SU-DHL-6 (cell line): ENCODE measurements at regions not wholly inside any gene's neighbourhood (a gene's known extent, or its start where the extent isn't known, plus 50 kb on each side); places are given as distances from the start of the nearest gene placed in this dataset.

Source experiments
- H2AFZ ChIP-seq: fragments of 200-600 bp; sonication (generic); 2 replicates; pipeline ENCODE4 v1.6.1; 2014; ENCODE audit warnings: low read depth, mild to moderate bottlenecking, moderate library complexity, mixed read lengths, antibody characterized with exemption, low read length; ENCODE audit not compliant: severe bottlenecking
- H3F3A ChIP-seq: fragments of 200-600 bp; shearing (Covaris generic); 2 replicates; pipeline ENCODE4 v1.6.0; 2016; ENCODE audit warnings: antibody characterized with exemption, mild to moderate bottlenecking; ENCODE audit not compliant: insufficient read depth
- H3K27ac ChIP-seq: fragments of 200-600 bp; sonication (generic); 2 replicates; pipeline ENCODE4 v1.5.1; 2016; ENCODE audit warnings: low read depth, mild to moderate bottlenecking, low read length, moderate library complexity, mixed read lengths
- H3K27me3 ChIP-seq: fragments of 200-600 bp; sonication (generic), shearing (Covaris generic); 2 replicates; pipeline ENCODE4 v1.6.0; 2014; ENCODE audit warnings: mild to moderate bottlenecking, low read length
- H3K36me3 ChIP-seq: fragments of 200-600 bp; sonication (generic); 2 replicates; pipeline ENCODE4 v1.6.1; 2014; ENCODE audit warnings: mild to moderate bottlenecking, low read length, mixed read lengths
- H3K4me2 ChIP-seq: fragments of 300-600, 200-600 bp; shearing (Covaris generic), sonication (generic); 2 replicates; pipeline ENCODE4 v1.6.0; 2014; ENCODE audit warnings: low read length, low read depth, mild to moderate bottlenecking; ENCODE audit not compliant: poor library complexity, severe bottlenecking
- H3K4me3 ChIP-seq: fragments of 200-600 bp; sonication (generic); 2 replicates; pipeline ENCODE4 v1.5.1; 2014; ENCODE audit warnings: antibody characterized with exemption, low read length, mild to moderate bottlenecking, mixed read lengths; ENCODE audit not compliant: insufficient read depth, poor library complexity, severe bottlenecking
- H3K79me2 ChIP-seq: fragments of 200-600 bp; sonication (generic); 2 replicates; pipeline ENCODE4 v1.6.1; 2014; ENCODE audit warnings: mild to moderate bottlenecking, low read length, moderate library complexity; ENCODE audit not compliant: insufficient read depth
- H3K9ac ChIP-seq: fragments of 200-600 bp; sonication (generic); 2 replicates; pipeline ENCODE4 v1.7.0; 2014; ENCODE audit warnings: mild to moderate bottlenecking, low read length
- H3K9me2 ChIP-seq: fragments of 200-600 bp; sonication (generic); replicated peaks from 2 replicates; pipeline ENCODE4 v1.6.1; 2014; ENCODE audit warnings: low read length; ENCODE audit not compliant: insufficient read depth
- H3K9me3 ChIP-seq: fragments of 200-600 bp; sonication (generic); 2 replicates; pipeline ENCODE4 v1.6.1; 2014; ENCODE audit warnings: low read length, mixed read lengths; ENCODE audit not compliant: insufficient read depth
- H4K20me1 ChIP-seq: fragments of 200-600 bp; sonication (generic); 2 replicates; pipeline ENCODE4 v1.6.1; 2014; ENCODE audit warnings: low read depth, mild to moderate bottlenecking, antibody characterized with exemption, low read length, moderate library complexity, mixed read lengths
- CTCF ChIP-seq: fragments of 200-600 bp; sonication (generic); IDR thresholded peaks from one replicate; pipeline ENCODE4 v1.5.1; 2017; ENCODE audit warnings: antibody characterized with exemption, mild to moderate bottlenecking, low read length, moderate library complexity; ENCODE audit not compliant: insufficient read depth, poor library complexity, severe bottlenecking
- EZH2phosphoT487 ChIP-seq: fragments of 200-600 bp; sonication (generic), shearing (Covaris generic); conservative IDR thresholded peaks from 2 replicates; pipeline ENCODE4 v1.6.1; 2018; ENCODE audit warnings: mild to moderate bottlenecking, antibody characterized with exemption, low read length, moderate library complexity, mixed read lengths

GRCh38 chr4:32525420-32525819, 1805.3 kb downstream of the PCDH7 start:
- TF ChIP-seq CTCF = no peak
- no peak for TF ChIP-seq EZH2phosphoT487
- H3K36me3 ChIP-seq = no peaks in the 10 kb centered on the region
- no peaks in the 10 kb centered on the region for H3F3A ChIP-seq
- H3K4me2 ChIP-seq = no peak overlapping the region
- no peak overlapping the region for H3K9ac ChIP-seq
- H2AFZ ChIP-seq = peak overlapping the region; percentile 27
- H4K20me1 ChIP-seq = no peaks in the 10 kb centered on the region
- H3K9me2 ChIP-seq = no peaks in the 10 kb centered on the region
- H3K79me2 ChIP-seq = no peaks in the 10 kb centered on the region
- H3K27ac ChIP-seq = no peak overlapping the region
- no peaks in the 10 kb centered on the region for H3K27me3 ChIP-seq
- H3K9me3 ChIP-seq = no peaks in the 10 kb centered on the region
- no peak overlapping the region for H3K4me3 ChIP-seq

DNA sequence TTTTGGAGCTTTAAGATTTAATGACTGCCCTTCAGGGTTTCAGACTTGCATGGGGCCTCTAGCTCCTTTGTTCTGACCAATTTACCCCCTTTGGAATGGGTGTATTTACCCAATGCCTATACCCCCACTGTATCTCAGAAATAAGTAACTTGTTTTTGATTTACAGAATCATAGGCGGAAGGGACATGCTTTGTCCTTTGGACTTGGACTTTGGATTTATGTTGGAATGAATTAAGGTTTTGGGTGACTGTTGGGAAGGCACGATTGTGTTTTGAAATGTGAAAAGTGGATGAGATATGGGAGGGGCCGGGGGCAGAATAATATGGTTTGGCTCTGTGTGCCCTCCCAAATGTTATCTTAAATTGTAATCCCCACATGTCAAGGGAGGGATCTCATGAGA, 1824.7 kb downstream of the PCDH7 start:
- Histone ChIP-seq H4K20me1 (no peaks in the 10 kb centered on the region), H3K36me3 (peaks cover 2% of the 10 kb centered on the region; the same call in 1 of the 2 replicates), H3K27me3 (no peaks in the 10 kb centered on the region), H3K4me3 (no peak overlapping the region), H3K9ac (no peak overlapping the region), H2AFZ (no peak overlapping the region), H3K27ac (no peak overlapping the region), H3K79me2 (no peaks in the 10 kb centered on the region), H3K9me3 (peaks cover 5% of the 10 kb centered on the region; the same call in 1 of the 2 replicates), H3K4me2 (no peak overlapping the region), H3F3A (no peaks in the 10 kb centered on the region), H3K9me2 (no peaks in the 10 kb centered on the region)
- no peak for TF ChIP-seq EZH2phosphoT487
- no peak for TF ChIP-seq CTCF

GRCh38 chr4:32551943-32552342, 1831.8 kb downstream of the PCDH7 start:
- Histone ChIP-seq H3K27me3 (no peaks in the 10 kb centered on the region), H3K9ac (no peak overlapping the region), H3K4me3 (no peak overlapping the region), H3K9me2 (no peaks in the 10 kb centered on the region), H3K27ac (no peak overlapping the region), H3K4me2 (no peak overlapping the region), H4K20me1 (no peaks in the 10 kb centered on the region), H3F3A (no peaks in the 10 kb centered on the region), H3K79me2 (no peaks in the 10 kb centered on the region), H3K9me3 (no peaks in the 10 kb centered on the region), H2AFZ (no peak overlapping the region), H3K36me3 (peaks cover 2% of the 10 kb centered on the region; the same call in 1 of the 2 replicates)
- TF ChIP-seq CTCF (no peak), EZH2phosphoT487 (no peak)

DNA sequence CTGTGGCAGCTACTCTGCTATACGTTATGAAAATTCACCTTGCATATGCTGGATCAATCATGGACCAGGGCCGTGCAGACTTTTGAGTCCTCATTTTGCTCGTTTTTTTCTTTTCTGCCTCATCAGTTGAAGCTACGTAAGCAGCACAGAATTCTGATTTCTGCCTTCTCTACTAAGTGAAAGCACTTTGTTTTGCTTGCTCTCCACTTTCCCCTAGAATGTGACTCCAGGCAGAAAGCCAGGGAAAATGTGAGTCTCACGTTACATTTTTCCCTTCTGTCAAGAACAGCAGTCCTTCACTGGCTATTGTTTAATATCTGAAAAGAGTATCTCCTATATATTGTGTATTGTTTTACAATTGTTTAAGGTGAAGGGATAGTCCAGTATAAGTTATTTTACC, 1840.1 kb downstream of the PCDH7 start:
- Histone ChIP-seq H3K27me3 (no peaks in the 10 kb centered on the region), H3K27ac (no peak overlapping the region), H4K20me1 (no peaks in the 10 kb centered on the region), H3K79me2 (no peaks in the 10 kb centered on the region), H3K9me2 (no peaks in the 10 kb centered on the region), H3K4me3 (no peak overlapping the region), H3K9ac (no peak overlapping the region), H3K36me3 (peaks cover 5% of the 10 kb centered on the region), H3K9me3 (peaks cover 8% of the 10 kb centered on the region; the same call in 1 of the 2 replicates), H2AFZ (peak overlapping the region; percentile 43), H3K4me2 (no peak overlapping the region), H3F3A (no peaks in the 10 kb centered on the region)
- TF ChIP-seq EZH2phosphoT487 (no peak), CTCF (no peak)
